Heart left ventricle (tissue), 16 donors: ENCODE measurements at regions not wholly inside any gene's neighbourhood (a gene's known extent, or its start where the extent isn't known, plus 50 kb on each side); places are given as distances from the start of the nearest gene placed in this dataset.

Experiments used
- ATAC-seq, 4 donors: fragments of 200-7000 bp; cut with Tn5 transposase; one replicate each; pipeline ENCODE4 v1.9.1; 2020 to 2022; ENCODE audit warnings: moderate library complexity in 4 of 4, mild to moderate bottlenecking in 3 of 4, moderate number of reproducible peaks in 1 of 4
- DNase-seq, 5 donors: peaks; one replicate each; pipeline ENCODE4 v3.0.0-alpha.2; 2020
- H3K27ac ChIP-seq, 12 donors: fragments of 200-600 bp; sonication (generic) in 4 of 12; one replicate each; pipeline versions ENCODE4 v1.5.0 to v1.8.0; 2016 to 2022; ENCODE audit warnings: mild to moderate bottlenecking in 2 of 12
- H3K27me3 ChIP-seq, 9 donors: fragments of 200-600 bp; sonication (generic) in 2 of 9; one replicate each; pipeline versions ENCODE4 v1.5.1 to v1.8.0; 2016 to 2022; ENCODE audit warnings: mild to moderate bottlenecking in 3 of 9
- H3K36me3 ChIP-seq, 9 donors: fragments of 200-600 bp; sonication (generic) in 2 of 9; one replicate each; pipeline versions ENCODE4 v1.5.0 to v1.8.0; 2018 to 2022; ENCODE audit warnings: mild to moderate bottlenecking in 2 of 9
- H3K4me1 ChIP-seq, 12 donors: fragments of 200-600 bp; sonication (generic) in 4 of 12; one replicate each; pipeline versions ENCODE4 v1.5.0 to v1.8.0; 2016 to 2022; ENCODE audit warnings: mild to moderate bottlenecking in 3 of 12
- H3K4me3 ChIP-seq, 12 donors: fragments of 200-600 bp; sonication (generic) in 4 of 12; one replicate each; pipeline versions ENCODE4 v1.5.0 to v1.8.0; 2017 to 2022; ENCODE audit warnings: mild to moderate bottlenecking in 9 of 12, moderate library complexity in 4 of 12
- H3K9me3 ChIP-seq, 12 donors: fragments of 200-600 bp; sonication (generic) in 4 of 12; one replicate each; pipeline versions ENCODE4 v1.5.0 to v1.8.0; 2016 to 2022; ENCODE audit warnings: mild to moderate bottlenecking in 1 of 12
- POLR2A ChIP-seq, 2 donors: fragments of 450-650 bp; IDR thresholded peaks; one replicate each; pipeline ENCODE4 v1.6.1; 2017; ENCODE audit warnings: antibody characterized with exemption in 2 of 2, mild to moderate bottlenecking in 2 of 2, moderate library complexity in 2 of 2
- WGBS, 4 donors: extraction: QIAGEN DNeasy Blood & Tissue Kit in 2 of 4; methylation state at CpG; one replicate each; pipeline versions ENCODE4 v1.1.5 to v1.1.7; 2013 to 2018; 5-methylcytosine and 5-hydroxymethylcytosine counted together
- intact Hi-C, 10 donors: fragments of 100-400 bp; cut with DNase I; formaldehyde crosslinking; loops; one replicate each; pipeline versions ENCODE4 v1.11.1 to v1.14.2; 2022
- TF ChIP-seq, protein P1 (sequence below), 12 donors: fragments of 200-600 bp; sonication (generic) in 4 of 12; IDR thresholded peaks; one replicate each; pipeline versions ENCODE4 v1.5.0 to v1.8.0; 2018 to 2022; ENCODE audit warnings: antibody characterized with exemption in 12 of 12, mild to moderate bottlenecking in 5 of 12
- donor health status: ischemic (EF 13 %, LVEDD 7.1; RV severe dilation, severe dysfunction).
- donor health status: healthy with polysubstance abuse.
- donor health status: DM: no; HTN: yes; CAD: no.
- donor health status: DM: no; HTN: no; CAD: no.
- donor health status: ischemic (EF 25% LVEDD 6.9; RV normal size, moderate dysfunction).
- donor health status: ischemic (EF 25% LVEDD 5.7; RV mildly dilated, moderate dysfunction).
- donor health status: healthy.
- donor health status: DM: yes; HTN: yes; CAD: no.
- donor health status: ischemic (EF 35%, LVEDD 5.7; RV mildly dilated, moderate dysfunction).
- donor health status: nonischemic (EF 11% LVEDD 7.7; RV severe dilation, severe dysfunction).
- donor health status: DM: yes; HTN: yes; CAD: no.
- donor health status: PGD.
- donor health status: ischemic (EF 29% LVEDD 5.4; RV normal size, mild dysfunction).
- donor health status: nonischemic (EF 23%, LVEDD 6.1; RV moderate dilation, normal function).

- Histone ChIP-seq H3K4me1 (no peaks in the 10 kb centered on the region), H3K36me3 (no peaks in the 10 kb centered on the region), H3K27me3 (no peaks in the 10 kb centered on the region), H3K4me3 (no peak overlapping the region), H3K27ac (no peak overlapping the region), H3K9me3 (peaks cover 0 to 23% (median 4%) of the 10 kb centered on the region in 12 donors)
- intact Hi-C loops, result no loop called here
- TF ChIP-seq, protein P1, sequence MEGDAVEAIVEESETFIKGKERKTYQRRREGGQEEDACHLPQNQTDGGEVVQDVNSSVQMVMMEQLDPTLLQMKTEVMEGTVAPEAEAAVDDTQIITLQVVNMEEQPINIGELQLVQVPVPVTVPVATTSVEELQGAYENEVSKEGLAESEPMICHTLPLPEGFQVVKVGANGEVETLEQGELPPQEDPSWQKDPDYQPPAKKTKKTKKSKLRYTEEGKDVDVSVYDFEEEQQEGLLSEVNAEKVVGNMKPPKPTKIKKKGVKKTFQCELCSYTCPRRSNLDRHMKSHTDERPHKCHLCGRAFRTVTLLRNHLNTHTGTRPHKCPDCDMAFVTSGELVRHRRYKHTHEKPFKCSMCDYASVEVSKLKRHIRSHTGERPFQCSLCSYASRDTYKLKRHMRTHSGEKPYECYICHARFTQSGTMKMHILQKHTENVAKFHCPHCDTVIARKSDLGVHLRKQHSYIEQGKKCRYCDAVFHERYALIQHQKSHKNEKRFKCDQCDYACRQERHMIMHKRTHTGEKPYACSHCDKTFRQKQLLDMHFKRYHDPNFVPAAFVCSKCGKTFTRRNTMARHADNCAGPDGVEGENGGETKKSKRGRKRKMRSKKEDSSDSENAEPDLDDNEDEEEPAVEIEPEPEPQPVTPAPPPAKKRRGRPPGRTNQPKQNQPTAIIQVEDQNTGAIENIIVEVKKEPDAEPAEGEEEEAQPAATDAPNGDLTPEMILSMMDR (IDR thresholded peaks at IDR 0.05), result no peak
- no peak for TF ChIP-seq POLR2A (IDR thresholded peaks at IDR 0.05)
- WGBS, 4 donors, result 82 to 84% (median 84%) methylated on average over 11 of the region's 11 CpGs
- ATAC-seq (no peak), DNase-seq (no peak)
Observed at GRCh38 chr6:165002866-165003265, 306.5 kb downstream of the C6orf118 start.

- no peak overlapping the region for H3K27ac ChIP-seq
- no peak overlapping the region for H3K4me3 ChIP-seq
- TF ChIP-seq, protein P1 (IDR thresholded peaks at IDR 0.05), result no peak
- no peak for TF ChIP-seq POLR2A (IDR thresholded peaks at IDR 0.05)
- no peaks in the 10 kb centered on the region for H3K4me1 ChIP-seq
- H3K27me3 ChIP-seq, result no peaks in the 10 kb centered on the region
- intact Hi-C loops, result no loop called here
- no peaks in the 10 kb centered on the region for H3K36me3 ChIP-seq
- WGBS, 4 donors, result 88 to 91% (median 90%) methylated on average over 4 of the region's 4 CpGs
- H3K9me3 ChIP-seq, result peaks cover 0 to 23% (median 4%) of the 10 kb centered on the region in 12 donors
- DNase-seq, result no peak
- no peak for ATAC-seq
Observed at GRCh38 chr6:165002358-165002757, 307.0 kb downstream of the C6orf118 start.

- intact Hi-C loops, result no loop called here
- WGBS, 4 donors, result 92 to 94% (median 94%) methylated on average over 24 to 33 of the region's 33 CpGs
- H3K36me3 ChIP-seq, result no peaks in the 10 kb centered on the region
- TF ChIP-seq, protein P1 (IDR thresholded peaks at IDR 0.05), result no peak
- no peak for TF ChIP-seq POLR2A (IDR thresholded peaks at IDR 0.05)
- H3K27ac ChIP-seq, result no peak overlapping the region
- no peaks in the 10 kb centered on the region for H3K4me1 ChIP-seq
- H3K27me3 ChIP-seq, result no peaks in the 10 kb centered on the region
- DNase-seq (no peak), ATAC-seq (no peak)
- H3K9me3 ChIP-seq, result peaks cover 0 to 23% (median 4%) of the 10 kb centered on the region in 12 donors
- no peak overlapping the region for H3K4me3 ChIP-seq
Observed at GRCh38 chr6:165001502-165002157, 307.8 kb downstream of the C6orf118 start.

DNA sequence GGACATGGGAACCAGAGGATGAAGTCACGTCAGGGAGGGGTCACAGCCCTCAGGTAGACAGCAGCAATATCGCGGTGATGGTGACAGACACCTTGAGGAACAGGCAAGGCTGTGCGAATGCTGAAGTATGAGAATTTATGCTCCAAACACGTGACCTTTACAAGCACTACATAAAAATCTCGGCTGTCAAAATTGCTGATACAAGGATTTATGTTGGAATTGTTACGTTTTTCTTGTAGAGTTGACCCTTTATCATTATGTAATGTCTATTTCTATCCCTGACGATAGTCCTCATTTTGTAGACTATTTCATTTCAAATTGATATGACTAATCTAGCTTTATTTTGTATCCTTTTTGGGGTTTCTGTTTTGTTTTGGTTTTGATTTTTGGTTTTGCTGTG is 311.1 kb downstream of the C6orf118 start:
- H3K27ac ChIP-seq, result no peak overlapping the region
- no peaks in the 10 kb centered on the region for H3K27me3 ChIP-seq
- WGBS, 4 donors, result 86 to 90% (median 88%) methylated on average over 8 of the region's 8 CpGs
- peaks cover 0 to 13% (median 0%) of the 10 kb centered on the region in 12 donors for H3K9me3 ChIP-seq
- TF ChIP-seq, protein P1 (IDR thresholded peaks at IDR 0.05), result no peak
- no peak for TF ChIP-seq POLR2A (IDR thresholded peaks at IDR 0.05)
- ATAC-seq (no peak), DNase-seq (no peak)
- H3K4me1 ChIP-seq, result no peaks in the 10 kb centered on the region
- H3K36me3 ChIP-seq, result no peaks in the 10 kb centered on the region
- no peak overlapping the region for H3K4me3 ChIP-seq
- intact Hi-C loops, result no loop called here
